ENCODE measurements at regions not wholly inside any gene's neighbourhood (a gene's known extent, or its start where the extent isn't known, plus 50 kb on each side); places are given as distances from the start of the nearest gene placed in this dataset.
A peak's percentile ranks its signal among the peaks of the same experiment; 100 is the strongest.

DNA sequence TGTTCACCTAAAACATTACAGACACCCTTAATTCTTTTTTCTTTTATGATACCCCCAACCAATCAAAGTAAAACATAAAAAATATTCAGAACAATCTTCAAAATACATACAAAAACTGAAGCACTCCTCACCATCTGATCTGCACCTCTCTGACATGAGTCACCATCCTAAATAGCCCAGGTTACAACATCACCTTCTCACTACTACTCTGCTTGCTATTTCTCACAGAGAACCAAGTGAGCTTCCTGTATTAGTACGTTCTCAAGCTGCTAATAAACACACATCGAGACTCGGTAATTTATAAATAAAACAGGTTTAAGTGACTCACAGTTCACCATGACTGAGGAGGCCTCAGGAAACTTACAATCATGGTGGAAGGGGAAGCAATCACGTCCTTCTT is 183.5 kb downstream of the CBLN2 start:
- no peak for DNase-seq (ENCODE audit: low spot score)

- DNase-seq (ENCODE audit: low spot score) = no peak
Measured at GRCh38 chr18:72342933-72343332, 201.2 kb downstream of the CBLN2 start.

DNA sequence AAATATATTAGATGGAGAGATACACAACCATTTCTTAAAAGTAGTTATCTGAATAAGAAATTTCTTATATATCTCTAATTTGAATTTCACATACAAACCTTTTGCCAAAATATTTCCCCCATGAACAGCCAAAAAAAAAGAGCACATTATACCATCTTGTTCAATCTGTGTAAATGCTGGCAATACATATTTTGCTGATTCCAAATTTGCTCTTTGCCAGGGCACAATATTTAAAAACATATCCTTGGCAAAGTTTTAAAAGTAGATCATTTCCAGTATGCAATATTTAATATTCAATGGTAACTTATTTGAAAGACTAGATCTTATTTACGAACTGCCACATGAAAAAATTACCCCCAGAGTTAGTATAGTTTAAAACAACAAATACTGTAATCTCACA is 204.2 kb downstream of the CBLN2 start:
- no peak for DNase-seq (ENCODE audit: low spot score)

DNA sequence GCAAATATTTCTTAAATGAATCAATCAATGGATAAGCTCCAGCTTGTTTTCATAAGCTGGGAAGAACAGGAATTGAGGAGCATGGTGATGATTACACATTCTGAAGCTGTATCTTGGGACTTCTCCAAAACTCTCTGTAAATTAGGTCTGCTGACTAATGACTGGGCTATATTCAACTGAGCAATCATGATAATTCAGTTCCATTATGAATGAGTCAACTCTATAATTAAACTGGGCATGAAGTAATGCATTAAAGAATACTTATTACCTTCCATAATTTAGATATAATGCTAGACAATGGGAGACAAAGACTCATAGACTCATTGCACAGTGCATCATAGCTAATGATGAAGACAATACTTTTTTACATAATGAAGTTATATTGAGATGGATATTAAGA is 207.4 kb downstream of the CBLN2 start:
- no peak for DNase-seq (ENCODE audit: low spot score)

- no peak for DNase-seq (ENCODE audit: low spot score)
Measured at GRCh38 chr18:72329533-72329932, 214.6 kb downstream of the CBLN2 start.

GRCh38 chr18:72325307-72325706 is 218.8 kb downstream of the CBLN2 start:
- no peak for DNase-seq (ENCODE audit: low spot score)

DNA sequence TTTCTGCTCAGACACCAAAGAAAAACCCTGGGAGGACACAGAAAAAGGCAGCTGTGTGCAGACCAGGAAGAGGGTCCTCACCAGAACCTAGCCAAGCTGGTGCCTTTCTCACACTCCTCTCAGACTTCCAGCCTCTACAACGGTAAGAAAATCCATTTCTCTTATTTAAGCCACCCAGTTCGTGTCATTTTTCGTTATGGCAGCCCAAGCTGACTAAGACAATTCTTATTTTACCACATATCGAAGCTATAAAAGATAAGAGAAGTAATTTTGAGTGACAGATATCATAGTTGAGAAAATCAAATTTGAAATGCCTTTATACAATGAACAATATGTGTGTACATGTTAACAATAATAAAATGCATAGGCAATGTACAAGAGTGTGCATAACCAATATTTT is 219.5 kb downstream of the CBLN2 start:
- DNase-seq (ENCODE audit: low spot score) = no peak

DNA sequence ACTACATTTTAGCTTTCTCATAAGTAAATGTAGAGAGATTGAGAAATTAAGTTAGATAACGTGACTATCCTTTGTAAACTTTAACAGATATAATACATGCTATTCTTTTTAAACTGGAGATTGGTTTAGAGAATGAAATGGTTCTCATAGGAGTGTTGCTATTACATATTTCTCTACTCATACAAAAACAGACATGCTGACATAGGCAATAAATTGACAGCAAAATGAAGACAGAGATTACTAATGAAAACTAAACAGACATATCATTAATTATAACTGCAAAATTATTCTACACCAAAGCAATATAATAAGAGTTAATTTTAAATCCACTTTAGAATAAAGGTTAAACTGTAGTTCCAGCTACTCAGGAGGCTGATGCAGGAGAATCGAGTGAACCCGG is 227.6 kb downstream of the CBLN2 start:
- DNase-seq (ENCODE audit: low spot score) = no peak

DNA sequence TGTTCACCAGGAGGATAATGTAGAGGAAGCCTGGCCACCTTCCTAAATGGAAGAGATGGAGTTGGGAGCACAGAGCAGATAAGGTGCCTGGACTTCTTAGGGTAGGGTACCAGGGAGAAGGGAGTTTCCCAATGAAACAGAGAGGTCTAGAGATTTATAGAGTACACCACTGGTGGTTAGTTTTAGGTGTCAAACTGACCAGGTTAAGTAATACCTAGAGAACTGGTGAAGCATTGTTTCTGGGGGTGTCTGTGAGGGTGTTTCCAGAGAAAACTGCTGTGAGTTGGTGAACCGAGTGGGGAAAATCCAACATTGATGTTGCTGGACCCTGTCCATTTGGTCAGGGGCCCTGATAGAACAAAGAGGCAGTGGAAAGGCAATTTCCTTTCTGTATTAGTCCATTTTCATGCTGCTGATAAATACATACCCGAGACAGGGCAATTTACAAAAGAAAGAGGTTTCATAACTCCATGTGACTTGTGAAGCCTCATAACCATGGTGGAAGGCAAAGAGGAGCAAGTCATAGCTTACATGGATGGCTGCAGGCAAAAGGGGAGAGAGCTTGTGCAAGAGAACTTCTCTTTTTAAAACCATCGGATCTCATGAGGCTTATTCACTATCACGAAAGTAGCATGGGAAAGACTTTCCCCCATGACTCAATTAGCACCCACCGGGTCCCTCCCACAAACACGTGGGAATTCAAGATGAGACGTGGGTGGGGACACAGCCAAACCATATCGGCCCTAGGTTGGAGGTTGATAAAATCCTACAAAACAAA is 260.8 kb downstream of the CBLN2 start:
- no peak for DNase-seq (ENCODE audit: low spot score)

- no peak for DNase-seq (ENCODE audit: low spot score)
Measured at GRCh38 chr18:72273025-72273424, 271.1 kb downstream of the CBLN2 start.

DNA sequence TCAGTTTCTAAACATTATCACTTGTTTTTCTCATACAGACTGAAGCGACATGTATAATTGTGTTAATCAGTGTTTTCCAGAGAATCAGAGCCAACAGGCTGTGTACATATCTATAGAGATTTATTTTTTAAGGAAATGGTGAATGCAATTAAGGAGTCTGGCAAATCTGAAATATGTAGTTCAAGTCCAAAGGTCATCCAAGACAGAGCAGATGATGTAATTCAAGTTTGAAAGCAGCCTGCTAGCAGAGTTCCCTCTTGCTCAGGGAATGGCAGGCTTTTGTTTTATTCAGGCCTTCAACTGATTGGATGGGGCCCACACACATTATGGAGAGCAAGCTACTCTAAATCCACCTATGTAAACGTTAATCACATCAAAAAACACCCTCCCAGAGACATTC is 282.6 kb downstream of the CBLN2 start:
- DNase-seq (ENCODE audit: low spot score) = no peak

GRCh38 chr18:72246076-72246475 is 298.1 kb downstream of the CBLN2 start:
- no peak for DNase-seq (ENCODE audit: low spot score)

DNA sequence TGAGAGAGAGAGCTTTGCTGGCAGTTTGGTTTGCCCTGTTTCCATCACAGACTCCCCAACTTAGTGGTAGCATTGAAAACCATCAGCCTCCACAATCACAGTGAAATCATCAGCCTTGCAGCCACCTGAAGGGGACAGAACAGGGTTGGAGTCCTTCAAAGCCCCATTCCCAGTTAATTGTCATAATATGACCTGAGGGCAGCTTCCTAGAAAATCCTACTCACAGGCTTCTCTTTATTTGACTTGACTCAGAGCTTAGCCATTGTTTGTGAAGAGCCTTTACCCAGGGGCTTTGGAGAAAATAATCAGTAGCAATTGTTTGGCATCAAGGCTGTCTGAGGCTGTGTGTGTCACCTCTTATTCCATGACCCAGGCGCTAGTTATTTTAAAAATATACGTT is 308.7 kb downstream of the CBLN2 start:
- peak; percentile 59 for DNase-seq (ENCODE audit: low spot score)

GRCh38 chr18:72233106-72233505 is 311.0 kb downstream of the CBLN2 start:
- DNase-seq (ENCODE audit: low spot score) = no peak

- no peak for DNase-seq (ENCODE audit: low spot score)
Measured at GRCh38 chr18:72232644-72233043, 311.5 kb downstream of the CBLN2 start.

GRCh38 chr18:72225958-72226357 is 318.2 kb downstream of the CBLN2 start:
- DNase-seq (ENCODE audit: low spot score) = no peak

DNA sequence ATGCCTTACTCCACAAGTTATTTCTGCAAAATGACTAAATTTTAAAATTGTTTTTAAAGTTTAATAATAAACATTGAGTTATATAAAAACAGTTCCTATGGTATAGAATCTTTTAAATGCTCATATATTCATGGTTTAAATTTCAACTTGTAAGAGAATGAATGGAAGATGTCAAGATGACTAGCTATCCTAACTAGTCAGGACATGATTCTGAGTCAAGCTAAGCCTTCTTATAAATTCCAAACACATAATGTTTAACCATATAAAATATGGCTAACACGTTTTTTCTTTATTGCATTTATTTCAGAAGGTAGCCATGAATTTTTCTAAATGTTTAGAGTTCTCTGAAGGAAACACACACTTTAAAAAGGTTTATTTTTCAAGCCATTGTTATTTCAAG is 320.4 kb downstream of the CBLN2 start:
- DNase-seq (ENCODE audit: low spot score) = no peak

GRCh38 chr18:72208920-72209676 is 335.0 kb downstream of the CBLN2 start:
- no peak for DNase-seq (ENCODE audit: low spot score)

- peak; percentile 30 for DNase-seq (ENCODE audit: low spot score)
Measured at GRCh38 chr18:72207280-72207679, 336.9 kb downstream of the CBLN2 start.

- no peak for DNase-seq (ENCODE audit: low spot score)
Measured at GRCh38 chr18:72206814-72207213, 337.3 kb downstream of the CBLN2 start.

GRCh38 chr18:72201032-72201431 is 343.1 kb downstream of the CBLN2 start:
- no peak for DNase-seq (ENCODE audit: low spot score)

- DNase-seq (ENCODE audit: low spot score) = no peak
Measured at GRCh38 chr18:72197591-72197990, 346.6 kb downstream of the CBLN2 start.

GRCh38 chr18:72194072-72194471 is 350.1 kb downstream of the CBLN2 start:
- no peak for DNase-seq (ENCODE audit: low spot score)

DNA sequence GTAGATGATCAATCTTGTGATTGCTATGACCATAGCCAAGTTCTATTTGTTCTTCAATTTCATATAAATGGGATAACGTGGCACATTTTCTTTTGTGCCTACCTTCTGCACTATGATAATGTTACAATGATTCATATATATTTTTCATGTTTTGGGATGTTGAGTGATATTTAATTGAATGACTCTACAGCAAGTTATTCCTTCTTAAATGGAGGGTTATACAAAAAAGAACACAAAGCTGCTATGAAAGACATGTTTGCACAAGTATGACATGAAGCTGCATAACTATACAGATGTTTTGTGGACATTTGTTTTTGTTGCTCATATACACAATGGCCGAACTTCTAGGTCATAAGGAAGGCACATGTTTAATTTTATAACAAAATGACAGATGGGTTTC is 356.2 kb downstream of the CBLN2 start:
- DNase-seq (ENCODE audit: low spot score) = no peak

Measured in D341Med (cell line).